ENCODE measurements at regions not wholly inside any gene's neighbourhood (a gene's known extent, or its start where the extent isn't known, plus 50 kb on each side); places are given as distances from the start of the nearest gene placed in this dataset.

- TF ChIP-seq CTCF (IDR thresholded peaks at IDR 0.05), result no peak
- TF ChIP-seq EZH2 (IDR thresholded peaks at IDR 0.05; ENCODE audit: borderline replicate concordance, insufficient read depth, low read depth, low read length, poor library complexity, severe bottlenecking), result no peak
Measured at GRCh38 chr9:12162181-12162815, 530.9 kb upstream of the TYRP1 start.

All from B cell (primary cell).